ENCODE measurements at regions not wholly inside any gene's neighbourhood (a gene's known extent, or its start where the extent isn't known, plus 50 kb on each side); places are given as distances from the start of the nearest gene placed in this dataset.

DNA sequence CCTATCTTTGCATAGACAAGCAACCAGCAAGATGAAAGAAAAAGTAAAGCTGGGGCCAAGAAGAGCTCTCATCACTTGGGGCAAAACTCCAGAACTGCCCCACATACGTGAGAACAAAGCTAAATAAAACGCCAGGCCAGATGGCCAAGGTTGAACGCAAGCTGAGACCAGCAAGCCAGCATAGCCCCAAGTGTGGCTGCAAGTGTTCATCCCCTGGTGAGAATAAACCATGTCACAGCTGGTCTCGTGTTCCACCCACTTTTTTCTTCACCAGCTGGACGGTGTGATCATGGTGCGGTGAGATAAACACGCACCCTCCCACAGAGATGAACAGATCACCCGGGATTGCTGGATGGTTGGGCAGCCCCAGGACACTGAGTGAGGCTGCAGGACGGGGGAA, 109.6 kb upstream of the CACNA1A start:
- TF ChIP-seq, protein P1, sequence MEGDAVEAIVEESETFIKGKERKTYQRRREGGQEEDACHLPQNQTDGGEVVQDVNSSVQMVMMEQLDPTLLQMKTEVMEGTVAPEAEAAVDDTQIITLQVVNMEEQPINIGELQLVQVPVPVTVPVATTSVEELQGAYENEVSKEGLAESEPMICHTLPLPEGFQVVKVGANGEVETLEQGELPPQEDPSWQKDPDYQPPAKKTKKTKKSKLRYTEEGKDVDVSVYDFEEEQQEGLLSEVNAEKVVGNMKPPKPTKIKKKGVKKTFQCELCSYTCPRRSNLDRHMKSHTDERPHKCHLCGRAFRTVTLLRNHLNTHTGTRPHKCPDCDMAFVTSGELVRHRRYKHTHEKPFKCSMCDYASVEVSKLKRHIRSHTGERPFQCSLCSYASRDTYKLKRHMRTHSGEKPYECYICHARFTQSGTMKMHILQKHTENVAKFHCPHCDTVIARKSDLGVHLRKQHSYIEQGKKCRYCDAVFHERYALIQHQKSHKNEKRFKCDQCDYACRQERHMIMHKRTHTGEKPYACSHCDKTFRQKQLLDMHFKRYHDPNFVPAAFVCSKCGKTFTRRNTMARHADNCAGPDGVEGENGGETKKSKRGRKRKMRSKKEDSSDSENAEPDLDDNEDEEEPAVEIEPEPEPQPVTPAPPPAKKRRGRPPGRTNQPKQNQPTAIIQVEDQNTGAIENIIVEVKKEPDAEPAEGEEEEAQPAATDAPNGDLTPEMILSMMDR (IDR thresholded peaks at IDR 0.05) = no peak
- no peak for TF ChIP-seq POLR2A (IDR thresholded peaks at IDR 0.05)
